ENCODE measurements at regions not wholly inside any gene's neighbourhood (a gene's known extent, or its start where the extent isn't known, plus 50 kb on each side); places are given as distances from the start of the nearest gene placed in this dataset.

- TF ChIP-seq EZH2 (IDR thresholded peaks at IDR 0.05; ENCODE audit: low read depth, unreplicated experiment) (no peak), CTCF (conservative IDR thresholded peaks at IDR 0.05; ENCODE audit: low read depth in 2 of 2) (no peak), POLR2AphosphoS5 (IDR thresholded peaks at IDR 0.05; ENCODE audit: low read depth) (no peak)
- TF ChIP-seq, protein P1, sequence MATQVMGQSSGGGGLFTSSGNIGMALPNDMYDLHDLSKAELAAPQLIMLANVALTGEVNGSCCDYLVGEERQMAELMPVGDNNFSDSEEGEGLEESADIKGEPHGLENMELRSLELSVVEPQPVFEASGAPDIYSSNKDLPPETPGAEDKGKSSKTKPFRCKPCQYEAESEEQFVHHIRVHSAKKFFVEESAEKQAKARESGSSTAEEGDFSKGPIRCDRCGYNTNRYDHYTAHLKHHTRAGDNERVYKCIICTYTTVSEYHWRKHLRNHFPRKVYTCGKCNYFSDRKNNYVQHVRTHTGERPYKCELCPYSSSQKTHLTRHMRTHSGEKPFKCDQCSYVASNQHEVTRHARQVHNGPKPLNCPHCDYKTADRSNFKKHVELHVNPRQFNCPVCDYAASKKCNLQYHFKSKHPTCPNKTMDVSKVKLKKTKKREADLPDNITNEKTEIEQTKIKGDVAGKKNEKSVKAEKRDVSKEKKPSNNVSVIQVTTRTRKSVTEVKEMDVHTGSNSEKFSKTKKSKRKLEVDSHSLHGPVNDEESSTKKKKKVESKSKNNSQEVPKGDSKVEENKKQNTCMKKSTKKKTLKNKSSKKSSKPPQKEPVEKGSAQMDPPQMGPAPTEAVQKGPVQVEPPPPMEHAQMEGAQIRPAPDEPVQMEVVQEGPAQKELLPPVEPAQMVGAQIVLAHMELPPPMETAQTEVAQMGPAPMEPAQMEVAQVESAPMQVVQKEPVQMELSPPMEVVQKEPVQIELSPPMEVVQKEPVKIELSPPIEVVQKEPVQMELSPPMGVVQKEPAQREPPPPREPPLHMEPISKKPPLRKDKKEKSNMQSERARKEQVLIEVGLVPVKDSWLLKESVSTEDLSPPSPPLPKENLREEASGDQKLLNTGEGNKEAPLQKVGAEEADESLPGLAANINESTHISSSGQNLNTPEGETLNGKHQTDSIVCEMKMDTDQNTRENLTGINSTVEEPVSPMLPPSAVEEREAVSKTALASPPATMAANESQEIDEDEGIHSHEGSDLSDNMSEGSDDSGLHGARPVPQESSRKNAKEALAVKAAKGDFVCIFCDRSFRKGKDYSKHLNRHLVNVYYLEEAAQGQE (IDR thresholded peaks at IDR 0.05; ENCODE audit: unreplicated experiment): no peak
These were observed 719.0 kb upstream of the MIR17HG start for GRCh38 chr13:90628471-90628870.

All from GM23338 (cell line).